SK-N-SH treated with all-trans-retinoic acid at 6 μM for 48 hours (cell line): ENCODE measurements at regions not wholly inside any gene's neighbourhood (a gene's known extent, or its start where the extent isn't known, plus 50 kb on each side); places are given as distances from the start of the nearest gene placed in this dataset.

Experiments
- TCF4 ChIP-seq: fragments of 250-450 bp; sonication (Bioruptor Pico); IDR thresholded peaks from 2 replicates; pipeline ENCODE4 v1.8.0; 2021; ENCODE audit warnings: mild to moderate bottlenecking, moderate library complexity, borderline replicate concordance
- ZFP3 ChIP-seq: fragments of 250-450 bp; sonication (Bioruptor Pico); IDR thresholded peaks from 2 replicates; pipeline ENCODE4 v1.5.0; 2020; ENCODE audit warnings: mild to moderate bottlenecking, moderate library complexity
- ZFP30 ChIP-seq: fragments of 450-650 bp; formaldehyde crosslinking; IDR thresholded peaks from 2 replicates; pipeline ENCODE4 v1.5.0; 2022; ENCODE audit warnings: mild to moderate bottlenecking, moderate library complexity
- ZNF565 ChIP-seq: fragments of 450-650 bp; formaldehyde crosslinking; conservative IDR thresholded peaks from 2 replicates; pipeline ENCODE4 v1.5.0; 2020; ENCODE audit warnings: low read depth, mild to moderate bottlenecking, moderate library complexity
- ZNF8 ChIP-seq: fragments of 450-650 bp; formaldehyde crosslinking; IDR thresholded peaks from 2 replicates; pipeline ENCODE4 v1.5.0; 2020; ENCODE audit warnings: mild to moderate bottlenecking, moderate library complexity
- TF ChIP-seq, protein P1 (sequence below): fragments of 250-450 bp; sonication (Bioruptor Pico); IDR thresholded peaks from 2 replicates; pipeline ENCODE4 v1.8.0; 2020; ENCODE audit warnings: mild to moderate bottlenecking, moderate library complexity, borderline replicate concordance
- TF ChIP-seq, protein P2 (sequence below): fragments of 250-450 bp; sonication (Bioruptor Pico); IDR thresholded peaks from 2 replicates; pipeline ENCODE4 v1.5.1; 2020; ENCODE audit warnings: low read depth, mild to moderate bottlenecking, moderate library complexity

DNA sequence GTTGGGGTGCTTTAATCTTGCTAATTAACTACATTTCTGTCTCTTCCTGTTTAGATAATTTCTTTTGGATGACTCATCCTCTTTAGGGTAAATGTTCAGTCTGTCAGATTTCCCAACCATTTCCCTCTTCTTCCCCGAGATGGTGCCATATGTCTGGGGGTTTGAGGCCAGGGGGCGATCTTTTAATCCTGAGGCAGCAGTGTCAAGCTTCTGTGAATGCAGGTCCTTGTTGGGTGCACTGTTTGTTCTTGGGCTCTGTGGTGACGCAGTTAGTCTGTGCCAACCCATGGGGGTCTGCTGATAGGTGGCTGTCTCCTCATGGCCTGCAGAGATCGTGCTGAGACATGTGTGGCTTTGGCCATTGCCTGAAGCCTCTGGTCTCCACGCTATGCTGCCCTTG is 420.4 kb downstream of the NDFIP2 start:
- TF ChIP-seq, protein P1, sequence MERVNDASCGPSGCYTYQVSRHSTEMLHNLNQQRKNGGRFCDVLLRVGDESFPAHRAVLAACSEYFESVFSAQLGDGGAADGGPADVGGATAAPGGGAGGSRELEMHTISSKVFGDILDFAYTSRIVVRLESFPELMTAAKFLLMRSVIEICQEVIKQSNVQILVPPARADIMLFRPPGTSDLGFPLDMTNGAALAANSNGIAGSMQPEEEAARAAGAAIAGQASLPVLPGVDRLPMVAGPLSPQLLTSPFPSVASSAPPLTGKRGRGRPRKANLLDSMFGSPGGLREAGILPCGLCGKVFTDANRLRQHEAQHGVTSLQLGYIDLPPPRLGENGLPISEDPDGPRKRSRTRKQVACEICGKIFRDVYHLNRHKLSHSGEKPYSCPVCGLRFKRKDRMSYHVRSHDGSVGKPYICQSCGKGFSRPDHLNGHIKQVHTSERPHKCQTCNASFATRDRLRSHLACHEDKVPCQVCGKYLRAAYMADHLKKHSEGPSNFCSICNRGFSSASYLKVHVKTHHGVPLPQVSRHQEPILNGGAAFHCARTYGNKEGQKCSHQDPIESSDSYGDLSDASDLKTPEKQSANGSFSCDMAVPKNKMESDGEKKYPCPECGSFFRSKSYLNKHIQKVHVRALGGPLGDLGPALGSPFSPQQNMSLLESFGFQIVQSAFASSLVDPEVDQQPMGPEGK (CRISPR knock-in tag), result no peak
- TF ChIP-seq ZFP30 (CRISPR knock-in tag) (no peak), ZNF8 (CRISPR knock-in tag) (no peak), ZNF565 (no peak), ZFP3 (CRISPR knock-in tag) (no peak), TCF4 (CRISPR knock-in tag) (no peak)
- TF ChIP-seq, protein P2, sequence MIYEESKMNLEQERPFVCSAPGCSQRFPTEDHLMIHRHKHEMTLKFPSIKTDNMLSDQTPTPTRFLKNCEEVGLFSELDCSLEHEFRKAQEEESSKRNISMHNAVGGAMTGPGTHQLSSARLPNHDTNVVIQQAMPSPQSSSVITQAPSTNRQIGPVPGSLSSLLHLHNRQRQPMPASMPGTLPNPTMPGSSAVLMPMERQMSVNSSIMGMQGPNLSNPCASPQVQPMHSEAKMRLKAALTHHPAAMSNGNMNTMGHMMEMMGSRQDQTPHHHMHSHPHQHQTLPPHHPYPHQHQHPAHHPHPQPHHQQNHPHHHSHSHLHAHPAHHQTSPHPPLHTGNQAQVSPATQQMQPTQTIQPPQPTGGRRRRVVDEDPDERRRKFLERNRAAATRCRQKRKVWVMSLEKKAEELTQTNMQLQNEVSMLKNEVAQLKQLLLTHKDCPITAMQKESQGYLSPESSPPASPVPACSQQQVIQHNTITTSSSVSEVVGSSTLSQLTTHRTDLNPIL (CRISPR knock-in tag), result no peak
